IMR-90 (cell line): ENCODE measurements at regions not wholly inside any gene's neighbourhood (a gene's known extent, or its start where the extent isn't known, plus 50 kb on each side); places are given as distances from the start of the nearest gene placed in this dataset.

Source experiments
- ATAC-seq: fragments of 200-7000 bp; cut with Tn5 transposase; 2 replicates; pipeline ENCODE4 v1.9.1; 2020; ENCODE audit warnings: low read depth, mild to moderate bottlenecking, moderate library complexity
- BruUV-seq: library from RNA; stranded (reverse); fragments of 400-500 nt; replicated peaks from 2 replicates; lab custom pipeline; 2021; lab: Mats Ljungman, UMichigan
- CTCF ChIA-PET: fragments of 300-600 bp; formaldehyde crosslinking; extraction: SDS; loops from one replicate; lab custom pipeline; 2021; ENCODE audit warnings: antibody characterized with exemption; lab: Yijun Ruan, JAX
- POLR2A ChIA-PET: fragments of 300-600 bp; sonication (Branson Sonifier 250); formaldehyde crosslinking; loops from one replicate; lab custom pipeline; 2022; ENCODE audit warnings: antibody characterized with exemption; ENCODE audit not compliant: unreplicated experiment; lab: Charles Lee
- DNase-seq: peaks from one replicate; pipeline ENCODE4 v3.0.0; 2013
- H2AFZ ChIP-seq: replicated peaks from 2 replicates; pipeline ENCODE3; 2013; ENCODE audit warnings: low read length, mild to moderate bottlenecking; ENCODE audit not compliant: poor library complexity
- H2AK5ac ChIP-seq: 2 replicates; pipeline ENCODE4 v1.6.1; 2013; ENCODE audit warnings: low read depth, low read length, inconsistent platforms
- H2AK9ac ChIP-seq: replicated peaks from 2 replicates; pipeline ENCODE3; 2013; ENCODE audit warnings: mild to moderate bottlenecking, low read depth, low read length, moderate library complexity; ENCODE audit not compliant: poor library complexity
- H2BK120ac ChIP-seq: 2 replicates; pipeline ENCODE4 v1.6.1; 2013; ENCODE audit warnings: low read depth, low read length, inconsistent platforms
- H2BK15ac ChIP-seq: 3 replicates; pipeline ENCODE4 v1.6.1; 2013; ENCODE audit warnings: low read depth, low read length, inconsistent platforms
- H2BK20ac ChIP-seq: 2 replicates; pipeline ENCODE4 v1.6.1; 2013; ENCODE audit warnings: low read depth, mild to moderate bottlenecking, inconsistent platforms, low read length, moderate library complexity
- H2BK5ac ChIP-seq: 2 replicates; pipeline ENCODE4 v1.6.1; 2013; ENCODE audit warnings: mild to moderate bottlenecking, low read depth, low read length, inconsistent platforms; ENCODE audit not compliant: poor library complexity, severe bottlenecking
- H3K14ac ChIP-seq: replicated peaks from 2 replicates; pipeline ENCODE4 v1.6.1; 2013; ENCODE audit warnings: low read depth, low read length, inconsistent platforms
- H3K18ac ChIP-seq: 2 replicates; pipeline ENCODE4 v1.6.1; 2013; ENCODE audit warnings: low read depth, low read length, control low read depth
- H3K23ac ChIP-seq: 2 replicates; pipeline ENCODE4 v1.6.1; 2013; ENCODE audit warnings: low read depth, low read length, inconsistent platforms
- H3K27ac ChIP-seq: 2 replicates; pipeline ENCODE4 v1.5.1; 2013; ENCODE audit warnings: mild to moderate bottlenecking, control low read depth, low read length; ENCODE audit not compliant: insufficient read depth
- H3K27me3 ChIP-seq: 2 replicates; pipeline ENCODE4 v1.6.1; 2013; ENCODE audit warnings: low read length; ENCODE audit not compliant: control insufficient read depth, insufficient read depth
- H3K36me3 ChIP-seq: 2 replicates; pipeline ENCODE4 v1.6.1; 2013; ENCODE audit warnings: low read length, mixed read lengths; ENCODE audit not compliant: control insufficient read depth, insufficient read depth
- H3K4ac ChIP-seq: 2 replicates; pipeline ENCODE4 v1.6.1; 2013; ENCODE audit warnings: low read depth, low read length, inconsistent platforms
- H3K4me1 ChIP-seq: 2 replicates; pipeline ENCODE4 v1.6.1; 2013; ENCODE audit warnings: low read length, mixed read lengths; ENCODE audit not compliant: control insufficient read depth, insufficient read depth
- H3K4me2 ChIP-seq: 2 replicates; pipeline ENCODE4 v1.6.1; 2013; ENCODE audit warnings: low read depth, mild to moderate bottlenecking, control low read depth, low read length, moderate library complexity
- H3K4me3 ChIP-seq: 2 replicates; pipeline ENCODE4 v1.5.1; 2013; ENCODE audit warnings: low read depth, mild to moderate bottlenecking, control low read depth, low read length, moderate library complexity; ENCODE audit not compliant: insufficient read depth
- H3K56ac ChIP-seq: 2 replicates; pipeline ENCODE4 v1.6.1; 2013; ENCODE audit warnings: low read length, inconsistent platforms; ENCODE audit not compliant: insufficient read depth; ENCODE audit errors: extremely low read depth
- H3K79me1 ChIP-seq, 2 experiments: 2 replicates each; pipeline ENCODE4 v1.6.1; 2013; ENCODE audit warnings: low read length in 2 of 2, inconsistent platforms in 1 of 2, low read depth in 1 of 2
- H3K9ac ChIP-seq: 2 replicates; pipeline ENCODE4 v1.6.1; 2013; ENCODE audit warnings: low read depth, low read length, control low read depth
- H3K9me1 ChIP-seq: 2 replicates; pipeline ENCODE4 v1.6.1; 2013; ENCODE audit warnings: low read length, inconsistent platforms; ENCODE audit not compliant: insufficient read depth
- H3K9me3 ChIP-seq: 2 replicates; pipeline ENCODE4 v1.6.1; 2013; ENCODE audit warnings: low read length; ENCODE audit not compliant: control insufficient read depth, insufficient read depth
- H4K20me1 ChIP-seq: 2 replicates; pipeline ENCODE4 v1.6.1; 2013; ENCODE audit warnings: low read length, inconsistent platforms; ENCODE audit not compliant: insufficient read depth
- H4K5ac ChIP-seq: 2 replicates; pipeline ENCODE4 v1.6.1; 2013; ENCODE audit warnings: mild to moderate bottlenecking, low read depth, low read length, control low read depth
- H4K8ac ChIP-seq, 2 experiments: 2 replicates each; pipeline ENCODE4 v1.6.1; 2013; ENCODE audit warnings: low read depth in 2 of 2, low read length in 2 of 2, control low read depth in 1 of 2, inconsistent platforms in 1 of 2
- H4K91ac ChIP-seq: 2 replicates; pipeline ENCODE4 v1.6.1; 2013; ENCODE audit warnings: low read depth, low read length, inconsistent platforms; ENCODE audit not compliant: insufficient read depth
- BHLHE40 ChIP-seq: fragments of 150-350 bp; IDR thresholded peaks from 2 replicates; pipeline ENCODE4 v1.6.1; 2016; ENCODE audit warnings: mild to moderate bottlenecking, low read depth, low read length
- MAZ ChIP-seq: IDR thresholded peaks from 2 replicates; pipeline ENCODE4 v1.6.1; 2012; ENCODE audit warnings: low read depth, mild to moderate bottlenecking, low read length, improper control_type of control experiment, moderate library complexity, borderline replicate concordance
- MXI1 ChIP-seq: IDR thresholded peaks from 2 replicates; pipeline ENCODE4 v1.6.1; 2012; ENCODE audit warnings: low read depth, mild to moderate bottlenecking, low read length, moderate library complexity, borderline replicate concordance
- RCOR1 ChIP-seq: IDR thresholded peaks from 2 replicates; pipeline ENCODE4 v1.6.1; 2012; ENCODE audit warnings: mild to moderate bottlenecking, low read length, improper control_type of control experiment; ENCODE audit not compliant: insufficient replicate concordance
- RFX5 ChIP-seq: IDR thresholded peaks from 2 replicates; pipeline ENCODE4 v1.8.0; 2012; ENCODE audit warnings: low read depth, mild to moderate bottlenecking, low read length, moderate library complexity
- WGBS, 2 experiments: methylation state at CpG; one replicate each; pipeline versions ENCODE4 v1.1.5 to v1.1.7; 2013; ENCODE audit warnings: missing lambda C conversion rate in 2 of 2; ENCODE audit not compliant: insufficient read length in 1 of 2; ENCODE audit errors: extremely low coverage in 2 of 2; 5-methylcytosine and 5-hydroxymethylcytosine counted together
- dilution Hi-C: fragments of 300-500 bp; cut with HindIII; formaldehyde crosslinking; loops from one replicate; pipeline ENCODE4 v1.14.3; 2018; ENCODE audit warnings: low sequenced_read_pairs; ENCODE audit not compliant: unreplicated experiment
- in situ Hi-C: fragments of 300-500 bp; cut with MboI; formaldehyde crosslinking; loops from 3 replicates; pipeline ENCODE4 v1.14.3; 2019; ENCODE audit warnings: low sequenced_read_pairs, inconsistent platforms, mixed read lengths
- intact Hi-C: fragments of 100-400 bp; cut with micrococcal nuclease; formaldehyde crosslinking; loops from 2 replicates; pipeline ENCODE4 v1.10.0; 2022
- TF ChIP-seq, protein P1 (sequence below): fragments of 150-350 bp; IDR thresholded peaks from 2 replicates; pipeline ENCODE4 v1.6.1; 2017; ENCODE audit warnings: mild to moderate bottlenecking, antibody characterized with exemption, low read length, low read depth
- TF ChIP-seq, protein P2 (sequence below): conservative IDR thresholded peaks from 2 replicates; pipeline ENCODE4 v1.5.1; 2012; ENCODE audit warnings: mild to moderate bottlenecking, low read depth, low read length, improper control_type of control experiment
- TF ChIP-seq, protein P3 (sequence below): fragments of 150-350 bp; IDR thresholded peaks from 2 replicates; pipeline ENCODE4 v1.6.1; 2016; ENCODE audit warnings: low read depth, mild to moderate bottlenecking, low read length, moderate library complexity, borderline replicate concordance

DNA sequence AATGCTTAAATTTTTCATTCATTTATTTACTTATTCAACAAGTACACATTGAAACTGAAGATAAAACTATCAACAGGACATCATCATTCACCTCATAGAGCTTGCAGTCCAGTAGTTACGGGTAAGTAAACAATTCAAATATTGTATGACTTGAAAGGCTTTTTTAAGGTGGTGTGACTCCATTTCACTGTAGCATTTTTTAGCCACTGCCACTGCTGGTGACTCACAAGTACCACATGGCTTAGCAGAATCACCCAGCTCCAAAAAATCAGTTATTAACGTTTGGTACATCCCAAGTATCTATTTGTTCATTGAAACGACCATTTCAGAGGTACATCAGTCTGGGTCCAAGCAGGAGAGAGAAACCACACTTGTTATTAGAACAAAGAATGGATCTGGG lies 427.9 kb upstream of the DDI1 start:
- Histone ChIP-seq H3K4me1 (peaks cover 8% of the 10 kb centered on the region; the same call in 1 of the 2 replicates), H3K79me1 (no peaks in the 10 kb centered on the region), H3K4me2 (no peak overlapping the region), H3K14ac (peak overlapping the region; percentile 49; the same call in 1 of the 2 replicates), H4K5ac (peak overlapping the region; percentile 67; the same call in 1 of the 2 replicates), H3K27ac (peak overlapping the region; percentile 39; the same call in 1 of the 2 replicates), H3K4ac (peak overlapping the region; percentile 86; the same call in 1 of the 2 replicates), H4K91ac (peak overlapping the region; percentile 91), H2AK9ac (no peak overlapping the region), H2AFZ (no peak overlapping the region), H3K9ac (no peak overlapping the region), H3K4me3 (no peak overlapping the region), H3K36me3 (no peaks in the 10 kb centered on the region), H4K20me1 (no peaks in the 10 kb centered on the region), H2BK15ac (peak overlapping the region; percentile 55; the same call in 1 of the 3 replicates), H2BK120ac (peak overlapping the region; percentile 95), H3K9me3 (no peaks in the 10 kb centered on the region), H3K18ac (peak overlapping the region; percentile 73; the same call in 1 of the 2 replicates), H4K8ac (peak overlapping the region; percentile 27 to 82; a peak in 3 of 4 replicates), H2BK5ac (peak overlapping the region; percentile 87), H3K56ac (no peak overlapping the region), H3K27me3 (no peaks in the 10 kb centered on the region), H3K23ac (peak overlapping the region; percentile 43; the same call in 1 of the 2 replicates), H3K9me1 (no peaks in the 10 kb centered on the region), H2BK20ac (peak overlapping the region; percentile 94), H2AK5ac (peak overlapping the region; percentile 20; the same call in 1 of the 2 replicates)
- DNase-seq (peak; percentile 64), ATAC-seq (0 out of 2 replicates have a peak, but pooled peaks have one; percentile 8)
- dilution Hi-C loops, result no loop called here
- in situ Hi-C loops, result no loop called here
- BruUV-seq, result no TSS peak
- ChIA-PET CTCF (interaction anchor here (0.6 to 1.9 kb wide), 6 partner anchors 15 to 407 kb away, joined by 3 to 4 read pairs (median 4); no protein-coding TSS in a partner anchor), POLR2A (no interaction called here)
- 20% methylated on average over 1 of the region's 3 CpGs; no CpG with 5 or more reads in 1 of the 2 experiments for WGBS, 2 experiments
- intact Hi-C loops, result loop anchor here (10.0 kb wide), 1 partner anchor 316 kb away; no protein-coding TSS in a partner anchor
- TF ChIP-seq BHLHE40, result no peak
- TF ChIP-seq RFX5, result no peak
- TF ChIP-seq MXI1, result no peak
- TF ChIP-seq, protein P1, sequence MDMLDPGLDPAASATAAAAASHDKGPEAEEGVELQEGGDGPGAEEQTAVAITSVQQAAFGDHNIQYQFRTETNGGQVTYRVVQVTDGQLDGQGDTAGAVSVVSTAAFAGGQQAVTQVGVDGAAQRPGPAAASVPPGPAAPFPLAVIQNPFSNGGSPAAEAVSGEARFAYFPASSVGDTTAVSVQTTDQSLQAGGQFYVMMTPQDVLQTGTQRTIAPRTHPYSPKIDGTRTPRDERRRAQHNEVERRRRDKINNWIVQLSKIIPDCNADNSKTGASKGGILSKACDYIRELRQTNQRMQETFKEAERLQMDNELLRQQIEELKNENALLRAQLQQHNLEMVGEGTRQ, result no peak
- no peak for TF ChIP-seq MAZ
- TF ChIP-seq, protein P2, sequence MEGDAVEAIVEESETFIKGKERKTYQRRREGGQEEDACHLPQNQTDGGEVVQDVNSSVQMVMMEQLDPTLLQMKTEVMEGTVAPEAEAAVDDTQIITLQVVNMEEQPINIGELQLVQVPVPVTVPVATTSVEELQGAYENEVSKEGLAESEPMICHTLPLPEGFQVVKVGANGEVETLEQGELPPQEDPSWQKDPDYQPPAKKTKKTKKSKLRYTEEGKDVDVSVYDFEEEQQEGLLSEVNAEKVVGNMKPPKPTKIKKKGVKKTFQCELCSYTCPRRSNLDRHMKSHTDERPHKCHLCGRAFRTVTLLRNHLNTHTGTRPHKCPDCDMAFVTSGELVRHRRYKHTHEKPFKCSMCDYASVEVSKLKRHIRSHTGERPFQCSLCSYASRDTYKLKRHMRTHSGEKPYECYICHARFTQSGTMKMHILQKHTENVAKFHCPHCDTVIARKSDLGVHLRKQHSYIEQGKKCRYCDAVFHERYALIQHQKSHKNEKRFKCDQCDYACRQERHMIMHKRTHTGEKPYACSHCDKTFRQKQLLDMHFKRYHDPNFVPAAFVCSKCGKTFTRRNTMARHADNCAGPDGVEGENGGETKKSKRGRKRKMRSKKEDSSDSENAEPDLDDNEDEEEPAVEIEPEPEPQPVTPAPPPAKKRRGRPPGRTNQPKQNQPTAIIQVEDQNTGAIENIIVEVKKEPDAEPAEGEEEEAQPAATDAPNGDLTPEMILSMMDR, result no peak
- TF ChIP-seq RCOR1, result no peak
- TF ChIP-seq, protein P3, sequence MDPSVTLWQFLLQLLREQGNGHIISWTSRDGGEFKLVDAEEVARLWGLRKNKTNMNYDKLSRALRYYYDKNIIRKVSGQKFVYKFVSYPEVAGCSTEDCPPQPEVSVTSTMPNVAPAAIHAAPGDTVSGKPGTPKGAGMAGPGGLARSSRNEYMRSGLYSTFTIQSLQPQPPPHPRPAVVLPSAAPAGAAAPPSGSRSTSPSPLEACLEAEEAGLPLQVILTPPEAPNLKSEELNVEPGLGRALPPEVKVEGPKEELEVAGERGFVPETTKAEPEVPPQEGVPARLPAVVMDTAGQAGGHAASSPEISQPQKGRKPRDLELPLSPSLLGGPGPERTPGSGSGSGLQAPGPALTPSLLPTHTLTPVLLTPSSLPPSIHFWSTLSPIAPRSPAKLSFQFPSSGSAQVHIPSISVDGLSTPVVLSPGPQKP, result no peak
